ENCODE measurements at regions not wholly inside any gene's neighbourhood (a gene's known extent, or its start where the extent isn't known, plus 50 kb on each side); places are given as distances from the start of the nearest gene placed in this dataset.
"Not testable (repeated sequence)": the region's sequence is repeated elsewhere in the genome, so short reads cannot be mapped to it uniquely, and the experiment has no call there.

GRCh38 chr13:99687723-99688397, 186.6 kb downstream of the TM9SF2 start:
- Histone ChIP-seq H3K9me3 (ENCODE audit: control insufficient read depth in 5 of 5, low read length in 5 of 5) (no peaks in the 10 kb centered on the region), H3K36me3 (ENCODE audit: control insufficient read depth in 5 of 5, insufficient read depth in 5 of 5, low read length in 5 of 5) (no peaks in the 10 kb centered on the region), H3K27ac (ENCODE audit: low read depth, low read length) (no peak overlapping the region), H3K27me3 (ENCODE audit: control insufficient read depth in 5 of 5, insufficient read depth in 4 of 5, low read length in 5 of 5) (no peaks in the 10 kb centered on the region), H3K4me1 (ENCODE audit: control insufficient read depth in 5 of 5, insufficient read depth in 5 of 5, low read length in 5 of 5) (peaks cover 0 to 8% (median 0%) of the 10 kb centered on the region in 5 donors), H3K9ac (ENCODE audit: low read length in 5 of 5) (no peak overlapping the region), H3K4me3 (ENCODE audit: low read depth in 1 of 5, low read length in 5 of 5) (no peak overlapping the region)

GRCh38 chr13:99686944-99687411, 185.7 kb downstream of the TM9SF2 start:
- no peaks in the 10 kb centered on the region for H3K9me3 ChIP-seq (ENCODE audit: control insufficient read depth in 5 of 5, low read length in 5 of 5)
- no peak overlapping the region for H3K9ac ChIP-seq (ENCODE audit: low read length in 5 of 5)
- no peaks in the 10 kb centered on the region for H3K36me3 ChIP-seq (ENCODE audit: control insufficient read depth in 5 of 5, insufficient read depth in 5 of 5, low read length in 5 of 5)
- no peaks in the 10 kb centered on the region for H3K27me3 ChIP-seq (ENCODE audit: control insufficient read depth in 5 of 5, insufficient read depth in 4 of 5, low read length in 5 of 5)
- peaks cover 0 to 8% (median 0%) of the 10 kb centered on the region in 5 donors for H3K4me1 ChIP-seq (ENCODE audit: control insufficient read depth in 5 of 5, insufficient read depth in 5 of 5, low read length in 5 of 5)
- no peak overlapping the region for H3K27ac ChIP-seq (ENCODE audit: low read depth, low read length)
- no peak overlapping the region for H3K4me3 ChIP-seq (ENCODE audit: low read depth in 1 of 5, low read length in 5 of 5)

- H3K27ac ChIP-seq (ENCODE audit: low read depth, low read length), result no peak overlapping the region
- peaks cover 0 to 8% (median 0%) of the 10 kb centered on the region in 5 donors for H3K4me1 ChIP-seq (ENCODE audit: control insufficient read depth in 5 of 5, insufficient read depth in 5 of 5, low read length in 5 of 5)
Measured at GRCh38 chr13:99686157-99686572, 184.9 kb downstream of the TM9SF2 start.

GRCh38 chr13:99681695-99682094, 180.4 kb downstream of the TM9SF2 start:
- H3K9me3 ChIP-seq (ENCODE audit: control insufficient read depth in 5 of 5, low read length in 5 of 5), result no peaks in the 10 kb centered on the region
- no peaks in the 10 kb centered on the region for H3K27me3 ChIP-seq (ENCODE audit: control insufficient read depth in 5 of 5, insufficient read depth in 4 of 5, low read length in 5 of 5)
- no peak overlapping the region for H3K27ac ChIP-seq (ENCODE audit: low read depth, low read length)
- H3K36me3 ChIP-seq (ENCODE audit: control insufficient read depth in 5 of 5, insufficient read depth in 5 of 5, low read length in 5 of 5), result no peaks in the 10 kb centered on the region
- H3K4me3 ChIP-seq (ENCODE audit: low read depth in 1 of 5, low read length in 5 of 5), result no peak overlapping the region
- no peak overlapping the region for H3K9ac ChIP-seq (ENCODE audit: low read length in 5 of 5)
- H3K4me1 ChIP-seq (ENCODE audit: control insufficient read depth in 5 of 5, insufficient read depth in 5 of 5, low read length in 5 of 5), result peaks cover 0 to 12% (median 4%) of the 10 kb centered on the region in 5 donors

More at GRCh38 chr13:99686157-99686572, 184.9 kb downstream of the TM9SF2 start:
- H3K9me3 ChIP-seq (ENCODE audit: control insufficient read depth in 5 of 5, low read length in 5 of 5), result no peaks in the 10 kb centered on the region
- no peak overlapping the region for H3K4me3 ChIP-seq (ENCODE audit: low read depth in 1 of 5, low read length in 5 of 5)
- no peaks in the 10 kb centered on the region for H3K27me3 ChIP-seq (ENCODE audit: control insufficient read depth in 5 of 5, insufficient read depth in 4 of 5, low read length in 5 of 5)
- H3K9ac ChIP-seq (ENCODE audit: low read length in 5 of 5), result no peak overlapping the region
- no peaks in the 10 kb centered on the region for H3K36me3 ChIP-seq (ENCODE audit: control insufficient read depth in 5 of 5, insufficient read depth in 5 of 5, low read length in 5 of 5)

- Histone ChIP-seq H3K4me1 (ENCODE audit: control insufficient read depth in 5 of 5, insufficient read depth in 5 of 5, low read length in 5 of 5) (peaks cover 0 to 12% (median 4%) of the 10 kb centered on the region in 5 donors), H3K9ac (ENCODE audit: low read length in 5 of 5) (no peak overlapping the region), H3K9me3 (ENCODE audit: control insufficient read depth in 5 of 5, low read length in 5 of 5) (no peaks in the 10 kb centered on the region), H3K36me3 (ENCODE audit: control insufficient read depth in 5 of 5, insufficient read depth in 5 of 5, low read length in 5 of 5) (no peaks in the 10 kb centered on the region), H3K27ac (ENCODE audit: low read depth, low read length) (no peak overlapping the region), H3K27me3 (ENCODE audit: control insufficient read depth in 5 of 5, insufficient read depth in 4 of 5, low read length in 5 of 5) (no peaks in the 10 kb centered on the region), H3K4me3 (ENCODE audit: low read depth in 1 of 5, low read length in 5 of 5) (no peak overlapping the region)
Measured at GRCh38 chr13:99677116-99677951, 176.1 kb downstream of the TM9SF2 start.

GRCh38 chr13:99671746-99672145, 170.5 kb downstream of the TM9SF2 start:
- Histone ChIP-seq H3K27ac (ENCODE audit: low read depth, low read length) (no peak overlapping the region), H3K27me3 (ENCODE audit: control insufficient read depth in 5 of 5, insufficient read depth in 4 of 5, low read length in 5 of 5) (no peaks in the 10 kb centered on the region), H3K9me3 (ENCODE audit: control insufficient read depth in 5 of 5, low read length in 5 of 5) (no peaks in the 10 kb centered on the region), H3K4me3 (ENCODE audit: low read depth in 1 of 5, low read length in 5 of 5) (no peak overlapping the region), H3K9ac (ENCODE audit: low read length in 5 of 5) (no peak overlapping the region), H3K36me3 (ENCODE audit: control insufficient read depth in 5 of 5, insufficient read depth in 5 of 5, low read length in 5 of 5) (no peaks in the 10 kb centered on the region), H3K4me1 (ENCODE audit: control insufficient read depth in 5 of 5, insufficient read depth in 5 of 5, low read length in 5 of 5) (no peaks in the 10 kb centered on the region)

GRCh38 chr13:99669096-99669495, 167.8 kb downstream of the TM9SF2 start:
- not testable (repeated sequence) for H3K27me3 ChIP-seq (ENCODE audit: control insufficient read depth in 5 of 5, insufficient read depth in 4 of 5, low read length in 5 of 5)

GRCh38 chr13:99666146-99666805, 165.0 kb downstream of the TM9SF2 start:
- Histone ChIP-seq H3K4me1 (ENCODE audit: control insufficient read depth in 5 of 5, insufficient read depth in 5 of 5, low read length in 5 of 5) (no peaks in the 10 kb centered on the region), H3K36me3 (ENCODE audit: control insufficient read depth in 5 of 5, insufficient read depth in 5 of 5, low read length in 5 of 5) (no peaks in the 10 kb centered on the region), H3K9me3 (ENCODE audit: control insufficient read depth in 5 of 5, low read length in 5 of 5) (no peaks in the 10 kb centered on the region), H3K27ac (ENCODE audit: low read depth, low read length) (no peak overlapping the region), H3K9ac (ENCODE audit: low read length in 5 of 5) (no peak overlapping the region), H3K4me3 (ENCODE audit: low read depth in 1 of 5, low read length in 5 of 5) (no peak overlapping the region), H3K27me3 (ENCODE audit: control insufficient read depth in 5 of 5, insufficient read depth in 4 of 5, low read length in 5 of 5) (no peaks in the 10 kb centered on the region)

More at GRCh38 chr13:99669096-99669495, 167.8 kb downstream of the TM9SF2 start:
- H3K9ac ChIP-seq (ENCODE audit: low read length in 5 of 5); H3K4me3 ChIP-seq (ENCODE audit: low read depth in 1 of 5, low read length in 5 of 5); H3K27ac ChIP-seq (ENCODE audit: low read depth, low read length); H3K4me1 ChIP-seq (ENCODE audit: control insufficient read depth in 5 of 5, insufficient read depth in 5 of 5, low read length in 5 of 5); H3K9me3 ChIP-seq (ENCODE audit: control insufficient read depth in 5 of 5, low read length in 5 of 5); H3K36me3 ChIP-seq (ENCODE audit: control insufficient read depth in 5 of 5, insufficient read depth in 5 of 5, low read length in 5 of 5): not testable (repeated sequence)

- H3K9me3 ChIP-seq (ENCODE audit: control insufficient read depth in 5 of 5, low read length in 5 of 5), result no peaks in the 10 kb centered on the region
- no peak overlapping the region for H3K9ac ChIP-seq (ENCODE audit: low read length in 5 of 5)
- H3K36me3 ChIP-seq (ENCODE audit: control insufficient read depth in 5 of 5, insufficient read depth in 5 of 5, low read length in 5 of 5), result no peaks in the 10 kb centered on the region
- no peak overlapping the region for H3K4me3 ChIP-seq (ENCODE audit: low read depth in 1 of 5, low read length in 5 of 5)
- no peaks in the 10 kb centered on the region for H3K27me3 ChIP-seq (ENCODE audit: control insufficient read depth in 5 of 5, insufficient read depth in 4 of 5, low read length in 5 of 5)
- no peaks in the 10 kb centered on the region for H3K4me1 ChIP-seq (ENCODE audit: control insufficient read depth in 5 of 5, insufficient read depth in 5 of 5, low read length in 5 of 5)
- H3K27ac ChIP-seq (ENCODE audit: low read depth, low read length), result no peak overlapping the region
Measured at GRCh38 chr13:99665711-99666110, 164.4 kb downstream of the TM9SF2 start.

GRCh38 chr13:99663908-99664307, 162.6 kb downstream of the TM9SF2 start:
- no peak overlapping the region for H3K4me3 ChIP-seq (ENCODE audit: low read depth in 1 of 5, low read length in 5 of 5)
- no peak overlapping the region for H3K27ac ChIP-seq (ENCODE audit: low read depth, low read length)
- no peaks in the 10 kb centered on the region for H3K36me3 ChIP-seq (ENCODE audit: control insufficient read depth in 5 of 5, insufficient read depth in 5 of 5, low read length in 5 of 5)
- peaks cover 0 to 3% (median 3%) of the 10 kb centered on the region in 5 donors for H3K4me1 ChIP-seq (ENCODE audit: control insufficient read depth in 5 of 5, insufficient read depth in 5 of 5, low read length in 5 of 5)
- no peaks in the 10 kb centered on the region for H3K9me3 ChIP-seq (ENCODE audit: control insufficient read depth in 5 of 5, low read length in 5 of 5)
- H3K27me3 ChIP-seq (ENCODE audit: control insufficient read depth in 5 of 5, insufficient read depth in 4 of 5, low read length in 5 of 5), result no peaks in the 10 kb centered on the region
- no peak overlapping the region for H3K9ac ChIP-seq (ENCODE audit: low read length in 5 of 5)
